ENCODE measurements at regions not wholly inside any gene's neighbourhood (a gene's known extent, or its start where the extent isn't known, plus 50 kb on each side); places are given as distances from the start of the nearest gene placed in this dataset.

DNA sequence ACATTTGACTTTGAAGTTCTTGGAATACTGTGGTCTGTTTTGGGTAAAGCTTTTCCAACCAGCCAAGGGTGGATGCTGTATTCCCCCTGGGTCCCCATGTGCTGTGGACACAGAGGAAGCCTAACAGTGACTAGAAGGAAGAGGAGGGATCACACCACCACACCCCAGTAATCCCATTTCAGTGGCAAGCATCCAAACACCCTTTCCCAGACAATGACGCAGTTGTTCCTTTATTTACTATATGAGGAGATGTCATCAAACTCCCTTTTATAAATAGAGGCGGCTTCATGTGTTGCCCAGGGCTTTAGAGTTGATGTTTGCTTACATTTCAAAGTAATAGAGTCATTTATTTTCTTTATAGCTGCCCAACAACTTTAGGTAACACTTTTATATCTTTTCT is 959.4 kb upstream of the GYPC start:
- TF ChIP-seq CTCF (conservative IDR thresholded peaks at IDR 0.05 in 1 of 2, IDR thresholded peaks at IDR 0.05 in 1 of 2; ENCODE audit: low read depth in 1 of 2, low read length in 2 of 2), result no peak
- TF ChIP-seq EZH2 (IDR thresholded peaks at IDR 0.05; ENCODE audit: low read length, missing control alignments), result no peak
- Histone ChIP-seq H3K27ac (ENCODE audit: insufficient read depth, low read length) (no peak overlapping the region), H3K4me1 (ENCODE audit: control insufficient read depth, extremely low read depth, insufficient read depth, low read length) (no peaks in the 10 kb centered on the region), H3K36me3 (ENCODE audit: control insufficient read depth, insufficient read depth, low read length) (no peaks in the 10 kb centered on the region), H2AFZ (ENCODE audit: low read length) (no peak overlapping the region), H3K9me3 (ENCODE audit: control insufficient read depth, insufficient read depth, low read depth, low read length) (no peaks in the 10 kb centered on the region), H3K79me2 (ENCODE audit: control insufficient read depth, insufficient read depth, low read length) (no peaks in the 10 kb centered on the region), H3K9ac (ENCODE audit: insufficient read depth, low read length) (no peak overlapping the region), H3K4me2 (ENCODE audit: extremely low read depth, insufficient read depth, low read length) (no peak overlapping the region), H3K4me3 (replicated peaks in 1 of 4; ENCODE audit: control extremely low read depth in 1 of 4, insufficient read depth in 1 of 4, low read depth in 3 of 4, low read length in 4 of 4) (no peak overlapping the region), H3K27me3 (ENCODE audit: control insufficient read depth, insufficient read depth, low read length) (no peaks in the 10 kb centered on the region), H4K20me1 (ENCODE audit: control insufficient read depth, extremely low read depth, insufficient read depth, low read length) (no peaks in the 10 kb centered on the region)
- DNase-seq (ENCODE audit: low read depth in 2 of 2), result no peak

DNA sequence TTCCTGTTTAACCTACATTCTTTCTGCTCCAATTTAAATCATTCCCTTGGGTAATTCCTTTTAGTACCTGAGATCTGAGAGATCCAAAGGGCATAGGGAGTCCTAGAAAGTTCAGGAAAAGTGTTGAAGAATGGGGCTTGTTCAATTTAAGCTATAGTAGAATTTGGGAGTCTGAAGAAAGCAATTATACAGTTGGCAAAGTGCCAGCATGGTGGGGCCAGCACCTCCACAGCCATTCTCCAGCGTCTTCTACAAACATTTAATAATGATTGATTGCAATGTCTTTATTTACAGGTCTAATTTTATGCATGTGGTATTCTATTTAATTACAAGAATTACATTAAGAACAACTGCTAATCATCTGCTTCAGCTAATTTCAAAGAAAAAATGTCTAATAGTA is 957.7 kb upstream of the GYPC start:
- H2AFZ ChIP-seq (ENCODE audit: low read length), result no peak overlapping the region
- H3K4me2 ChIP-seq (ENCODE audit: extremely low read depth, insufficient read depth, low read length), result no peak overlapping the region
- no peaks in the 10 kb centered on the region for H3K9me3 ChIP-seq (ENCODE audit: control insufficient read depth, insufficient read depth, low read depth, low read length)
- no peak overlapping the region for H3K4me3 ChIP-seq (replicated peaks in 1 of 4; ENCODE audit: control extremely low read depth in 1 of 4, insufficient read depth in 1 of 4, low read depth in 3 of 4, low read length in 4 of 4)
- H3K27me3 ChIP-seq (ENCODE audit: control insufficient read depth, insufficient read depth, low read length), result no peaks in the 10 kb centered on the region
- no peaks in the 10 kb centered on the region for H3K79me2 ChIP-seq (ENCODE audit: control insufficient read depth, insufficient read depth, low read length)
- no peak for DNase-seq (ENCODE audit: low read depth in 2 of 2)
- no peaks in the 10 kb centered on the region for H3K4me1 ChIP-seq (ENCODE audit: control insufficient read depth, extremely low read depth, insufficient read depth, low read length)
- H3K36me3 ChIP-seq (ENCODE audit: control insufficient read depth, insufficient read depth, low read length), result no peaks in the 10 kb centered on the region
- H3K27ac ChIP-seq (ENCODE audit: insufficient read depth, low read length), result no peak overlapping the region
- no peak for TF ChIP-seq EZH2 (IDR thresholded peaks at IDR 0.05; ENCODE audit: low read length, missing control alignments)
- no peak for TF ChIP-seq CTCF (conservative IDR thresholded peaks at IDR 0.05 in 1 of 2, IDR thresholded peaks at IDR 0.05 in 1 of 2; ENCODE audit: low read depth in 1 of 2, low read length in 2 of 2)
- H4K20me1 ChIP-seq (ENCODE audit: control insufficient read depth, extremely low read depth, insufficient read depth, low read length), result no peaks in the 10 kb centered on the region
- no peak overlapping the region for H3K9ac ChIP-seq (ENCODE audit: insufficient read depth, low read length)

GRCh38 chr2:125701070-125701469 is 954.9 kb upstream of the GYPC start:
- DNase-seq (ENCODE audit: low read depth in 2 of 2), result no peak
- no peak for TF ChIP-seq EZH2 (IDR thresholded peaks at IDR 0.05; ENCODE audit: low read length, missing control alignments)
- no peak for TF ChIP-seq CTCF (conservative IDR thresholded peaks at IDR 0.05 in 1 of 2, IDR thresholded peaks at IDR 0.05 in 1 of 2; ENCODE audit: low read depth in 1 of 2, low read length in 2 of 2)
- no peaks in the 10 kb centered on the region for H3K79me2 ChIP-seq (ENCODE audit: control insufficient read depth, insufficient read depth, low read length)

More at GRCh38 chr2:125701070-125701469, 954.9 kb upstream of the GYPC start:
- H3K9ac ChIP-seq (ENCODE audit: insufficient read depth, low read length), result no peak overlapping the region
- H3K27me3 ChIP-seq (ENCODE audit: control insufficient read depth, insufficient read depth, low read length), result no peaks in the 10 kb centered on the region
- H3K36me3 ChIP-seq (ENCODE audit: control insufficient read depth, insufficient read depth, low read length), result no peaks in the 10 kb centered on the region
- no peak overlapping the region for H3K4me3 ChIP-seq (replicated peaks in 1 of 4; ENCODE audit: control extremely low read depth in 1 of 4, insufficient read depth in 1 of 4, low read depth in 3 of 4, low read length in 4 of 4)
- no peaks in the 10 kb centered on the region for H3K4me1 ChIP-seq (ENCODE audit: control insufficient read depth, extremely low read depth, insufficient read depth, low read length)
- H4K20me1 ChIP-seq (ENCODE audit: control insufficient read depth, extremely low read depth, insufficient read depth, low read length), result no peaks in the 10 kb centered on the region
- no peak overlapping the region for H3K4me2 ChIP-seq (ENCODE audit: extremely low read depth, insufficient read depth, low read length)
- H2AFZ ChIP-seq (ENCODE audit: low read length), result no peak overlapping the region
- H3K27ac ChIP-seq (ENCODE audit: insufficient read depth, low read length), result no peak overlapping the region
- H3K9me3 ChIP-seq (ENCODE audit: control insufficient read depth, insufficient read depth, low read depth, low read length), result no peaks in the 10 kb centered on the region

Data from fibroblast of lung (primary cell).